CD4-positive, alpha-beta T cell treated with Interleukin-12 subunit alpha and Interleukin-12 subunit beta, for 1 hour (primary cell): ENCODE measurements at regions not wholly inside any gene's neighbourhood (a gene's known extent, or its start where the extent isn't known, plus 50 kb on each side); places are given as distances from the start of the nearest gene placed in this dataset.

Experiments used
- DNase-seq: peaks from one replicate; pipeline ENCODE4 v3.0.0-alpha.2; 2020

GRCh38 chr6:140602431-140603248 lies 1228.2 kb upstream of the CITED2 start:
- DNase-seq: no peak

GRCh38 chr6:140601021-140601808 lies 1226.8 kb upstream of the CITED2 start:
- no peak for DNase-seq

GRCh38 chr6:140599916-140600315 lies 1225.5 kb upstream of the CITED2 start:
- DNase-seq: no peak

GRCh38 chr6:140597181-140597580 lies 1222.7 kb upstream of the CITED2 start:
- DNase-seq: no peak

GRCh38 chr6:140594806-140595128 lies 1220.3 kb upstream of the CITED2 start:
- no peak for DNase-seq

- no peak for DNase-seq
These were observed 1218.4 kb upstream of the CITED2 start for GRCh38 chr6:140592877-140593276.

- DNase-seq: no peak
These were observed 1216.2 kb upstream of the CITED2 start for GRCh38 chr6:140590641-140591040.

GRCh38 chr6:140586426-140587061 lies 1212.1 kb upstream of the CITED2 start:
- DNase-seq: no peak

GRCh38 chr6:140581601-140582000 lies 1207.2 kb upstream of the CITED2 start:
- DNase-seq: no peak

- no peak for DNase-seq
These were observed 1205.5 kb upstream of the CITED2 start for GRCh38 chr6:140579918-140580317.

GRCh38 chr6:140576004-140576555 lies 1201.6 kb upstream of the CITED2 start:
- no peak for DNase-seq

GRCh38 chr6:140572867-140573266 lies 1198.4 kb upstream of the CITED2 start:
- no peak for DNase-seq

GRCh38 chr6:140572129-140572528 lies 1197.7 kb upstream of the CITED2 start:
- no peak for DNase-seq

GRCh38 chr6:140571145-140571544 lies 1196.7 kb upstream of the CITED2 start:
- no peak for DNase-seq

- DNase-seq: no peak
These were observed 1193.0 kb upstream of the CITED2 start for GRCh38 chr6:140567466-140567865.

GRCh38 chr6:140566781-140567277 lies 1192.4 kb upstream of the CITED2 start:
- no peak for DNase-seq

- no peak for DNase-seq
These were observed 1189.3 kb upstream of the CITED2 start for GRCh38 chr6:140563728-140564127.

GRCh38 chr6:140561701-140562100 lies 1187.3 kb upstream of the CITED2 start:
- DNase-seq: no peak

- no peak for DNase-seq
These were observed 1186.2 kb upstream of the CITED2 start for GRCh38 chr6:140560671-140561070.

- DNase-seq: no peak
These were observed 1185.0 kb upstream of the CITED2 start for GRCh38 chr6:140559458-140559857.

- no peak for DNase-seq
These were observed 1180.0 kb upstream of the CITED2 start for GRCh38 chr6:140554421-140554820.

GRCh38 chr6:140548366-140548765 lies 1173.9 kb upstream of the CITED2 start:
- no peak for DNase-seq

GRCh38 chr6:140546640-140547039 lies 1172.2 kb upstream of the CITED2 start:
- no peak for DNase-seq
